22Rv1 (cell line): ENCODE measurements at regions not wholly inside any gene's neighbourhood (a gene's known extent, or its start where the extent isn't known, plus 50 kb on each side); places are given as distances from the start of the nearest gene placed in this dataset.
"Not testable (repeated sequence)": the region's sequence is repeated elsewhere in the genome, so short reads cannot be mapped to it uniquely, and the experiment has no call there.

ENCODE experiments used
- H3K27ac ChIP-seq: fragments of 450-650 bp; 2 replicates; pipeline ENCODE4 v1.5.1; 2017
- CTCF ChIP-seq: fragments of 450-650 bp; IDR thresholded peaks from 2 replicates; pipeline ENCODE4 v1.5.1; 2017; ENCODE audit warnings: mild to moderate bottlenecking
- ZFX ChIP-seq: fragments of 450-650 bp; IDR thresholded peaks from 2 replicates; pipeline ENCODE4 v1.6.1; 2017; ENCODE audit warnings: antibody characterized with exemption, borderline replicate concordance

DNA sequence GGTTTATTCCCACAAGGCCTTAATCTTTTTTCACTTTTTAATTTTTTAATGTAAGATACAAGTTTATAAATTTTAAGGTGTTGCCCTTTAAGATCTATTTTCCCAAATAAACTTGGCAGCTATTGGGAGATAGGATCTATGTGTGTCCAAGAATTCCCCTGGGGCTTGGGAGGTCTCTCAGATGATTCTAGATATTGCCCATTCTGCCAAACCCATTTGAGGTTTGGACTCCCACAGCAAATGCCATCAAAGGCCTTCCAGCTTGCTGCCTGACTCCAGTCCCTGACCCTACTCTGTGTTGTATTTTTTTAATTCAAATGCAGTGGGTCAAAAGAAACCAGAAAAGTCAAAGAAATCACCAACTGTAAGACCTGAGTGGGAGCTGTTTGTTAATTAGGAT, 120.0 kb upstream of the CHRDL1 start:
- H3K27ac ChIP-seq, result no peak overlapping the region
- no peak for TF ChIP-seq CTCF
- TF ChIP-seq ZFX, result no peak

DNA sequence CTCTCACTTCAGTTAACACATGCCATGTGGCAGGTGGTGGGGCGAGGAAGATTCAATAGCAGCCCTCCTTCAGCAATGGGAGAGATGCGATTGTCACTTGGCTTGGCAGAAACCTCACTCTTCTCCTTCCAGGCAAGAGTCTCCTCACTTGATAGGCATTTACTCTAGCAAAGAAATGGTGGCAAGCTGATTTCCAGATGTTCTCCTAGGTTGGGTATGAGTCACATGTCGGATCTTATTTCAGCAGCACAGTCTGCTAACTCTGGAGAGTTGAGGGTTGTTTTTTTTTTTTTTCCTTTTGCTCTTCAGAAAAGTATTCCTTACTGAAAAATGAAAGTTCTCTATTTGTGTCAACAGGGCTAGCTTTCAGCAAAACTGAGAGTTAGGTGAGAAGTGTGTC, 119.5 kb upstream of the CHRDL1 start:
- no peak overlapping the region for H3K27ac ChIP-seq
- TF ChIP-seq ZFX (no peak), CTCF (no peak)

GRCh38 chrX:110914281-110914680, 118.7 kb upstream of the CHRDL1 start:
- TF ChIP-seq CTCF, result no peak
- TF ChIP-seq ZFX, result no peak

DNA sequence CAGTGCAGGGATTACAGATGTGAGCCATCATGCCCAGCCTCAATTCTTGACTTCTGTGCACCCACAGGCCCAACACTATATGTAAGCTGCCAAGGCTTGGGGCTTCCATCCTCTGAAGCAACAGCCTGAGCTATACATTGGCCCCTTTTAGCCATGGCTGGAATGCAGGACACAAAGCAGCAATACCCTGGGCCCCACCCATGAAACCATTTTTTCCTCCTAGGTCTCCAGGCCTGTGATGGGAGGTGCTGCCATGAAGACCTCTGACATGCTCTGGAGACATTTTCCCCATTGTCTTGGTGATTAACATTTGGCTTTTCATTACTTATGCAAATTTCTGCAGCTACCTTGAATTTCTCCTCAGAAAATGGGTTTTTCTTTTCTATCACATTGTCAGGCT, 109.1 kb upstream of the CHRDL1 start:
- not testable (repeated sequence) for H3K27ac ChIP-seq

More at GRCh38 chrX:110914281-110914680, 118.7 kb upstream of the CHRDL1 start:
- H3K27ac ChIP-seq, result no peak overlapping the region

GRCh38 chrX:110881971-110882370, 86.4 kb upstream of the CHRDL1 start:
- no peak for TF ChIP-seq ZFX
- no peak for TF ChIP-seq CTCF
- H3K27ac ChIP-seq, result no peak overlapping the region

DNA sequence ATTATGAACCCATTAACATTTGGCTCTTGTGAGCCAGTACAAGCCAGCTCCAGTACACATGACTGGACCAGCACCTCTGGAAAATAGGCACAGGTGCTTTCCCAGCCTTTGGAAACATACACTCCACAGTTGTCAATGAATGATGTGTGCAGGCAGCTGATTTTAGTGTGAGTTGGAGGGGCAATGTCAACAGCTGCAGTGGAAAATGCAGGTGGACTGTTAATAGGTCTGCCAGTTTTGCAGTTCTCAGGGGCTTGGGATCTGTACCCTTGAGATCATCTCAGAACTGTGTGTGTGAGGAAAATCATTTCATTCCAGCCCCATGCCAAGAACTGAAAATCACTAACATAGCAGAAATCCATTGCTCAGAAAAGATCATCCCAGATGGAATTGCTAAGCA, 81.7 kb upstream of the CHRDL1 start:
- H3K27ac ChIP-seq, result no peak overlapping the region
- TF ChIP-seq ZFX (no peak), CTCF (no peak)

GRCh38 chrX:110871839-110872238, 76.2 kb upstream of the CHRDL1 start:
- TF ChIP-seq ZFX (no peak), CTCF (no peak)
- H3K27ac ChIP-seq, result no peak overlapping the region

DNA sequence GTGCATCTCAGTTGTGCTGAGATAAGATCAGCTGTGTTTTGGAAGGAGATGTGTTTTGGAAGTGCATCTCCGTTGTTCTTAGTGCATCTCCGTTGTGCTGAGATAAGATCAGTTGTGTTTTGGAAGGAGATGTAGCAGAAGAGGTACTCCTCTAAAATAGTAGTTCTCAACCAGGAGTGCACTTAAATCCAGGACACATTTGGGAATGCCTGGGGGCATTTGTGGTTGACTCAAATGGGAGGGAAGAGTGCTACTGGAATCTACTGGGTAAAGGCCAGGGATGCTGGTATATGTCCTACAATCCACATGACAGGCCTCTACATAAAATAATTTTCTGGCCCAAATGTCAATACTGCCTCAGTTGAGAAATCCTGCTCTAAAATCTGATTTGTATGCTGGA, 70.8 kb upstream of the CHRDL1 start:
- no peak for TF ChIP-seq ZFX
- no peak for TF ChIP-seq CTCF
- no peak overlapping the region for H3K27ac ChIP-seq
